HUDEP-2 (cell line): ENCODE measurements at regions not wholly inside any gene's neighbourhood (a gene's known extent, or its start where the extent isn't known, plus 50 kb on each side); places are given as distances from the start of the nearest gene placed in this dataset.

ENCODE experiments used
- DNase-seq, 76 experiments: peaks; one replicate each; lab custom pipeline; 2025; ENCODE audit not compliant: unreplicated experiment in 76 of 76; lab: John Stamatoyannopoulos, UW

GRCh38 chr14:42565556-42565955, 958.9 kb downstream of the LRFN5 start:
- no peak for DNase-seq

- DNase-seq, result no peak
These were observed 956.6 kb downstream of the LRFN5 start for GRCh38 chr14:42563313-42563712.

GRCh38 chr14:42556551-42556950, 949.9 kb downstream of the LRFN5 start:
- no peak for DNase-seq

GRCh38 chr14:42555365-42555764, 948.7 kb downstream of the LRFN5 start:
- DNase-seq, result no peak

- no peak for DNase-seq
These were observed 947.4 kb downstream of the LRFN5 start for GRCh38 chr14:42554091-42554490.

GRCh38 chr14:42550310-42550709, 943.6 kb downstream of the LRFN5 start:
- DNase-seq, result no peak

- DNase-seq, result no peak
These were observed 941.7 kb downstream of the LRFN5 start for GRCh38 chr14:42548349-42548748.

GRCh38 chr14:42545636-42546035, 939.0 kb downstream of the LRFN5 start:
- DNase-seq, result no peak

- DNase-seq, result no peak
These were observed 934.9 kb downstream of the LRFN5 start for GRCh38 chr14:42541535-42542001.

- DNase-seq, result no peak
These were observed 928.7 kb downstream of the LRFN5 start for GRCh38 chr14:42535397-42535796.

GRCh38 chr14:42533476-42533875, 926.8 kb downstream of the LRFN5 start:
- no peak for DNase-seq

- DNase-seq, result no peak
These were observed 925.5 kb downstream of the LRFN5 start for GRCh38 chr14:42532194-42532593.

GRCh38 chr14:42527141-42527540, 920.5 kb downstream of the LRFN5 start:
- DNase-seq, result no peak

GRCh38 chr14:42523666-42524065, 917.0 kb downstream of the LRFN5 start:
- no peak for DNase-seq

- DNase-seq, result no peak
These were observed 911.3 kb downstream of the LRFN5 start for GRCh38 chr14:42517806-42518500.

- DNase-seq, result no peak
These were observed 907.2 kb downstream of the LRFN5 start for GRCh38 chr14:42513837-42514236.

- no peak for DNase-seq
These were observed 903.4 kb downstream of the LRFN5 start for GRCh38 chr14:42510071-42510470.

GRCh38 chr14:42508209-42508946, 901.7 kb downstream of the LRFN5 start:
- DNase-seq, result no peak

GRCh38 chr14:42504433-42504832, 897.8 kb downstream of the LRFN5 start:
- no peak for DNase-seq

GRCh38 chr14:42499137-42499536, 892.5 kb downstream of the LRFN5 start:
- DNase-seq, result no peak

- DNase-seq, result no peak
These were observed 883.9 kb downstream of the LRFN5 start for GRCh38 chr14:42490536-42490935.

- no peak for DNase-seq
These were observed 882.3 kb downstream of the LRFN5 start for GRCh38 chr14:42488965-42489364.
